ENCODE measurements at regions not wholly inside any gene's neighbourhood (a gene's known extent, or its start where the extent isn't known, plus 50 kb on each side); places are given as distances from the start of the nearest gene placed in this dataset.

DNA sequence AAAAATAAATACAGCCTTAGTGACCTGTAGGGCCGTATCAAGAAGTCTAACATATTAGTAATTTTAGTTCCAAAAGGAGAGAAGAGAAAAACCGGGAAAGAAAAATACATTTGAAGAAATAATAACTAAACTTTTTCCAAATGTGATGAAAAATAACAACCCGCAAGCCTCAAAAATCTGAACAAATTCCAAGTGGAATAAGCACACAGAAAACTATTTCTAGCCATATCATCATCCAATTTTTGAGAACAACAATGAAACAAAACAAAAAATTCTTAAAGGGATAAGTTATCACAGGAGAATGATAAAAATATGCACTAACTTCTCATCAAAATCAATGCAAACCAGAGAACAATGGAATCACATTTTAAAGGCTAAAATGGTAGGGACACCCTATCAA lies 198.1 kb upstream of the PLXNC1 start (continued):
- TF ChIP-seq, protein P1, sequence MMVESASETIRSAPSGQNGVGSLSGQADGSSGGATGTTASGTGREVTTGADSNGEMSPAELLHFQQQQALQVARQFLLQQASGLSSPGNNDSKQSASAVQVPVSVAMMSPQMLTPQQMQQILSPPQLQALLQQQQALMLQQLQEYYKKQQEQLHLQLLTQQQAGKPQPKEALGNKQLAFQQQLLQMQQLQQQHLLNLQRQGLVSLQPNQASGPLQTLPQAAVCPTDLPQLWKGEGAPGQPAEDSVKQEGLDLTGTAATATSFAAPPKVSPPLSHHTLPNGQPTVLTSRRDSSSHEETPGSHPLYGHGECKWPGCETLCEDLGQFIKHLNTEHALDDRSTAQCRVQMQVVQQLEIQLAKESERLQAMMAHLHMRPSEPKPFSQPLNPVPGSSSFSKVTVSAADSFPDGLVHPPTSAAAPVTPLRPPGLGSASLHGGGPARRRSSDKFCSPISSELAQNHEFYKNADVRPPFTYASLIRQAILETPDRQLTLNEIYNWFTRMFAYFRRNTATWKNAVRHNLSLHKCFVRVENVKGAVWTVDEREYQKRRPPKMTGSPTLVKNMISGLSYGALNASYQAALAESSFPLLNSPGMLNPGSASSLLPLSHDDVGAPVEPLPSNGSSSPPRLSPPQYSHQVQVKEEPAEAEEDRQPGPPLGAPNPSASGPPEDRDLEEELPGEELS (CRISPR knock-in tag; IDR thresholded peaks at IDR 0.05; ENCODE audit: borderline replicate concordance): no peak
- TF ChIP-seq CCAR2 (IDR thresholded peaks at IDR 0.05; ENCODE audit: low read depth, low read length) (no peak), POLR2G (IDR thresholded peaks at IDR 0.05; ENCODE audit: low read depth, low read length) (no peak)
- TF ChIP-seq, protein P2, sequence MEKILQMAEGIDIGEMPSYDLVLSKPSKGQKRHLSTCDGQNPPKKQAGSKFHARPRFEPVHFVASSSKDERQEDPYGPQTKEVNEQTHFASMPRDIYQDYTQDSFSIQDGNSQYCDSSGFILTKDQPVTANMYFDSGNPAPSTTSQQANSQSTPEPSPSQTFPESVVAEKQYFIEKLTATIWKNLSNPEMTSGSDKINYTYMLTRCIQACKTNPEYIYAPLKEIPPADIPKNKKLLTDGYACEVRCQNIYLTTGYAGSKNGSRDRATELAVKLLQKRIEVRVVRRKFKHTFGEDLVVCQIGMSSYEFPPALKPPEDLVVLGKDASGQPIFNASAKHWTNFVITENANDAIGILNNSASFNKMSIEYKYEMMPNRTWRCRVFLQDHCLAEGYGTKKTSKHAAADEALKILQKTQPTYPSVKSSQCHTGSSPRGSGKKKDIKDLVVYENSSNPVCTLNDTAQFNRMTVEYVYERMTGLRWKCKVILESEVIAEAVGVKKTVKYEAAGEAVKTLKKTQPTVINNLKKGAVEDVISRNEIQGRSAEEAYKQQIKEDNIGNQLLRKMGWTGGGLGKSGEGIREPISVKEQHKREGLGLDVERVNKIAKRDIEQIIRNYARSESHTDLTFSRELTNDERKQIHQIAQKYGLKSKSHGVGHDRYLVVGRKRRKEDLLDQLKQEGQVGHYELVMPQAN (IDR thresholded peaks at IDR 0.05; ENCODE audit: borderline replicate concordance): no peak

GRCh38 chr12:93954166-93955112 lies 193.9 kb upstream of the PLXNC1 start:
- FAIRE-seq: no peak
- Histone ChIP-seq H3K4me2 (ENCODE audit: insufficient read depth, low read length) (no peak overlapping the region), H3K27me3 (ENCODE audit: control insufficient read depth in 2 of 2, insufficient read depth in 2 of 2, low read length in 2 of 2) (no peaks in the 10 kb centered on the region), H2AFZ (ENCODE audit: low read depth, low read length) (peak overlapping the region; percentile 62; the same call in 1 of the 2 replicates), H3K9me3 (replicated peaks; ENCODE audit: control insufficient read depth, insufficient read depth, low read depth, low read length) (no peaks in the 10 kb centered on the region; the same call in 1 of the 2 replicates), H3K27ac (ENCODE audit: extremely low read depth, low read depth, low read length) (no peak overlapping the region), H3K79me2 (ENCODE audit: control insufficient read depth, insufficient read depth, low read length) (no peaks in the 10 kb centered on the region), H3K4me1 (replicated peaks in 1 of 2; ENCODE audit: control insufficient read depth in 2 of 2, insufficient read depth in 2 of 2, low read length in 2 of 2) (no peaks in the 10 kb centered on the region), H3K36me3 (ENCODE audit: control insufficient read depth, insufficient read depth, low read length) (no peaks in the 10 kb centered on the region), H3K9ac (ENCODE audit: insufficient read depth in 1 of 2, low read depth in 2 of 2, low read length in 2 of 2) (no peak overlapping the region), H4K20me1 (replicated peaks; ENCODE audit: control insufficient read depth, insufficient read depth, low read length) (no peaks in the 10 kb centered on the region), H3K4me3 (no peak overlapping the region), H3K9me1 (ENCODE audit: control insufficient read depth, insufficient read depth, low read length) (no peaks in the 10 kb centered on the region)
- in situ Hi-C loops (cut with MboI): no loop called here
- ChIA-PET CTCF (ENCODE audit: low intra/inter-chr PET ratio) (no interaction called here), POLR2A (interaction anchor here (0.6 kb wide), 1 partner anchor 576 kb away, joined by 3 read pairs; no protein-coding TSS in a partner anchor)
- intact Hi-C loops (cut with micrococcal nuclease): no loop called here
- no peak for DNase-seq (ENCODE audit: extremely low read depth in 1 of 4, low spot score in 3 of 4)
- ATAC-seq: no peak
- BruUV-seq (replicated peaks): no TSS peak
- WGBS (ENCODE audit: insufficient coverage, low coverage, missing lambda C conversion rate): 22% methylated on average over 9 of the region's 9 CpGs
- TF ChIP-seq TCFL5 (CRISPR knock-in tag; conservative IDR thresholded peaks at IDR 0.05): no peak
- TF ChIP-seq GATAD2A (IDR thresholded peaks at IDR 0.05): no peak
- no peak for TF ChIP-seq ETV1 (tag; conservative IDR thresholded peaks at IDR 0.05; ENCODE audit: low read depth)
- TF ChIP-seq STAG1 (CRISPR knock-in tag; IDR thresholded peaks at IDR 0.05; ENCODE audit: borderline replicate concordance): no peak
- TF ChIP-seq, protein P3, sequence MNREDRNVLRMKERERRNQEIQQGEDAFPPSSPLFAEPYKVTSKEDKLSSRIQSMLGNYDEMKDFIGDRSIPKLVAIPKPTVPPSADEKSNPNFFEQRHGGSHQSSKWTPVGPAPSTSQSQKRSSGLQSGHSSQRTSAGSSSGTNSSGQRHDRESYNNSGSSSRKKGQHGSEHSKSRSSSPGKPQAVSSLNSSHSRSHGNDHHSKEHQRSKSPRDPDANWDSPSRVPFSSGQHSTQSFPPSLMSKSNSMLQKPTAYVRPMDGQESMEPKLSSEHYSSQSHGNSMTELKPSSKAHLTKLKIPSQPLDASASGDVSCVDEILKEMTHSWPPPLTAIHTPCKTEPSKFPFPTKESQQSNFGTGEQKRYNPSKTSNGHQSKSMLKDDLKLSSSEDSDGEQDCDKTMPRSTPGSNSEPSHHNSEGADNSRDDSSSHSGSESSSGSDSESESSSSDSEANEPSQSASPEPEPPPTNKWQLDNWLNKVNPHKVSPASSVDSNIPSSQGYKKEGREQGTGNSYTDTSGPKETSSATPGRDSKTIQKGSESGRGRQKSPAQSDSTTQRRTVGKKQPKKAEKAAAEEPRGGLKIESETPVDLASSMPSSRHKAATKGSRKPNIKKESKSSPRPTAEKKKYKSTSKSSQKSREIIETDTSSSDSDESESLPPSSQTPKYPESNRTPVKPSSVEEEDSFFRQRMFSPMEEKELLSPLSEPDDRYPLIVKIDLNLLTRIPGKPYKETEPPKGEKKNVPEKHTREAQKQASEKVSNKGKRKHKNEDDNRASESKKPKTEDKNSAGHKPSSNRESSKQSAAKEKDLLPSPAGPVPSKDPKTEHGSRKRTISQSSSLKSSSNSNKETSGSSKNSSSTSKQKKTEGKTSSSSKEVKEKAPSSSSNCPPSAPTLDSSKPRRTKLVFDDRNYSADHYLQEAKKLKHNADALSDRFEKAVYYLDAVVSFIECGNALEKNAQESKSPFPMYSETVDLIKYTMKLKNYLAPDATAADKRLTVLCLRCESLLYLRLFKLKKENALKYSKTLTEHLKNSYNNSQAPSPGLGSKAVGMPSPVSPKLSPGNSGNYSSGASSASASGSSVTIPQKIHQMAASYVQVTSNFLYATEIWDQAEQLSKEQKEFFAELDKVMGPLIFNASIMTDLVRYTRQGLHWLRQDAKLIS (CRISPR knock-in tag; IDR thresholded peaks at IDR 0.05): no peak
- TF ChIP-seq ATF7 (IDR thresholded peaks at IDR 0.05): no peak

Data from K562 (cell line).